Kidney epithelial cell (primary cell): ENCODE measurements at regions not wholly inside any gene's neighbourhood (a gene's known extent, or its start where the extent isn't known, plus 50 kb on each side); places are given as distances from the start of the nearest gene placed in this dataset.

Experiments
- DNase-seq: peaks from one replicate; pipeline ENCODE4 v3.0.0-alpha.2; 2010; ENCODE audit warnings: low read depth
- H3K27me3 ChIP-seq: 2 replicates; pipeline ENCODE4 v1.6.0; 2011; ENCODE audit warnings: low read length; ENCODE audit not compliant: control insufficient read depth, insufficient read depth
- H3K36me3 ChIP-seq: 2 replicates; pipeline ENCODE4 v1.5.1; 2011; ENCODE audit warnings: low read length; ENCODE audit not compliant: control insufficient read depth, insufficient read depth
- H3K4me3 ChIP-seq: 2 replicates; pipeline ENCODE4 v1.5.1; 2011; ENCODE audit warnings: low read depth, mild to moderate bottlenecking, control low read depth, low read length
- CTCF ChIP-seq: IDR thresholded peaks from 2 replicates; pipeline ENCODE4 v1.5.1; 2011; ENCODE audit warnings: mild to moderate bottlenecking, moderate library complexity, low read length, control low read depth, inconsistent platforms; ENCODE audit not compliant: insufficient read depth, poor library complexity, severe bottlenecking

- DNase-seq: no peak
- Histone ChIP-seq H3K27me3 (no peaks in the 10 kb centered on the region), H3K4me3 (no peak overlapping the region), H3K36me3 (no peaks in the 10 kb centered on the region)
- no peak for TF ChIP-seq CTCF
Observed at GRCh38 chr1:234981758-234982157, 146.9 kb downstream of the TOMM20 start.

GRCh38 chr1:234980645-234981396 lies 147.8 kb downstream of the TOMM20 start:
- no peak for TF ChIP-seq CTCF
- no peak overlapping the region for H3K4me3 ChIP-seq

GRCh38 chr1:234980291-234980644 lies 148.4 kb downstream of the TOMM20 start:
- DNase-seq: no peak
- Histone ChIP-seq H3K27me3 (no peaks in the 10 kb centered on the region), H3K4me3 (no peak overlapping the region), H3K36me3 (no peaks in the 10 kb centered on the region)
- TF ChIP-seq CTCF: no peak

More at GRCh38 chr1:234980645-234981396, 147.8 kb downstream of the TOMM20 start:
- H3K36me3 ChIP-seq: no peaks in the 10 kb centered on the region
- no peak for DNase-seq
- H3K27me3 ChIP-seq: no peaks in the 10 kb centered on the region

- no peak for DNase-seq
- Histone ChIP-seq H3K36me3 (no peaks in the 10 kb centered on the region), H3K27me3 (no peaks in the 10 kb centered on the region), H3K4me3 (no peak overlapping the region)
- no peak for TF ChIP-seq CTCF
Observed at GRCh38 chr1:234979296-234980279, 149.0 kb downstream of the TOMM20 start.

- H3K4me3 ChIP-seq: no peak overlapping the region
- no peak for DNase-seq
- H3K27me3 ChIP-seq: no peaks in the 10 kb centered on the region
- no peak for TF ChIP-seq CTCF
- no peaks in the 10 kb centered on the region for H3K36me3 ChIP-seq
Observed at GRCh38 chr1:234978397-234979295, 150.0 kb downstream of the TOMM20 start.
